MG63 (cell line): ENCODE measurements at regions not wholly inside any gene's neighbourhood (a gene's known extent, or its start where the extent isn't known, plus 50 kb on each side); places are given as distances from the start of the nearest gene placed in this dataset.

Source experiments
- DNase-seq: peaks from one replicate; pipeline ENCODE4 v3.0.0-alpha.2; 2020
- H3K27me3 ChIP-seq: fragments of 250-450 bp; sonication (Bioruptor Pico); 2 replicates; pipeline ENCODE4 v1.5.1; 2020; ENCODE audit warnings: mild to moderate bottlenecking, moderate library complexity
- H3K36me3 ChIP-seq: fragments of 250-450 bp; sonication (Bioruptor Pico); 2 replicates; pipeline ENCODE4 v1.5.1; 2020; ENCODE audit warnings: mild to moderate bottlenecking, moderate library complexity
- H3K4me3 ChIP-seq: fragments of 250-450 bp; sonication (Bioruptor Pico); 2 replicates; pipeline ENCODE4 v1.5.1; 2020; ENCODE audit warnings: mild to moderate bottlenecking, moderate library complexity
- H3K9me3 ChIP-seq: fragments of 250-450 bp; sonication (Bioruptor Pico); 2 replicates; pipeline ENCODE4 v1.5.1; 2020; ENCODE audit warnings: mild to moderate bottlenecking, moderate library complexity

DNA sequence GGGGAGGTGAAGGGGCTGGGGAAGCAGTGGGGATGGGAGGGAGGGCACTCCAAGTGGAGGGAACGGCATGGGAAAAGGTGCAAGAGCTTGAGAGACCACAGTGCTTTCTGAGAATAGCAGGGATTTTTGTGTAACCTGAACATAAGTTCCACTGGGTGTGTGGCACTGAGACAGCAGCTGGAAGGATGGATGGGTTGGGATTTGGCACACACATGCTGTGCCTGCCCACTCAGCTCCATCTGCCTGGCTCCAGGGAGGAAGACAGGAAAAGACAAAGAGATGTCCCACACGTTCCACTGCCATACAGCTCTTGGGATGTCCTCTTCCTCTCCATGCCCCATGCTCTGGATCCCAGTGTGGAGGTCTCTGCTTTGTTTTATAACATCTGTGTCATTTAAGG, 114.1 kb upstream of the TEX51 start:
- DNase-seq = no peak
- no peaks in the 10 kb centered on the region for H3K36me3 ChIP-seq
- no peaks in the 10 kb centered on the region for H3K9me3 ChIP-seq
- H3K4me3 ChIP-seq = no peak overlapping the region
- no peaks in the 10 kb centered on the region for H3K27me3 ChIP-seq

DNA sequence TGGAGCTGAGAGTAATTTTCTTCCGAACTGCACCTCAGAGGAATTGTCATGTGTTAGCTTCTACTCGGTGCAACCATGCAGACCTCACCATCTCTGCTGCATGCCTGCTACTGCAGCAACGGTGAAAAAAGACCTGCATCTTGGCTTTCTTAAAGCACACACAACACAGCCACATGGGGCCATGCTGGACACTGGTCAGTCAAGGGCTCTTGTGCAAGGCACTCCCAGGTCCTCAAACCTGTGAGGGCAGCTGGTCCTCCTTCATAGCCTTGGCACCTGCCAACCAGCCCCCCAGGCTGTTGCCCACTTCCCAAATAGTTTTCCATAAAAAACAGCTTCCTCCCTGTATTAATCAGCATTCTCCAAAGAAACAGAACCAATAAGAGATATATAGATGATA, 113.5 kb upstream of the TEX51 start:
- Histone ChIP-seq H3K27me3 (no peaks in the 10 kb centered on the region), H3K9me3 (no peaks in the 10 kb centered on the region), H3K36me3 (no peaks in the 10 kb centered on the region), H3K4me3 (no peak overlapping the region)
- DNase-seq = no peak

DNA sequence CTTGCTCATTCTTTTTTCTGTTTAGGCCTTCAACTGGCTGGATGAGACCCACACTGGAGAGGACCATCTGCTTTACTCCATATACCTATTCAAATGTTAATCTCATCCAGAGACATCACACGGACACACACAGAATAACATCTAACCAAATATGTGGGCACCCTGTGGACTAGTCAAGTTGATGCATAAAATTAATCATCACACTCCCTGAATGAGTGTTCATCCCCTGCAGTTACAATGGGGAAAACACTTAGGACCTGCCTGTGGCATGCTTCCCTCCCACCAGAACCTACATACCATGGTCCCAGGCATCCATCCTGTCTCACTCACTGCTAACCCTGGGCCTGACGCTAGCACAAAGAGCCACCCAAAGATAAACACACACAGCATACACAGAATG, 112.8 kb upstream of the TEX51 start:
- no peak for DNase-seq
- H3K36me3 ChIP-seq = no peaks in the 10 kb centered on the region
- H3K9me3 ChIP-seq = no peaks in the 10 kb centered on the region
- H3K4me3 ChIP-seq = no peak overlapping the region
- H3K27me3 ChIP-seq = no peaks in the 10 kb centered on the region

DNA sequence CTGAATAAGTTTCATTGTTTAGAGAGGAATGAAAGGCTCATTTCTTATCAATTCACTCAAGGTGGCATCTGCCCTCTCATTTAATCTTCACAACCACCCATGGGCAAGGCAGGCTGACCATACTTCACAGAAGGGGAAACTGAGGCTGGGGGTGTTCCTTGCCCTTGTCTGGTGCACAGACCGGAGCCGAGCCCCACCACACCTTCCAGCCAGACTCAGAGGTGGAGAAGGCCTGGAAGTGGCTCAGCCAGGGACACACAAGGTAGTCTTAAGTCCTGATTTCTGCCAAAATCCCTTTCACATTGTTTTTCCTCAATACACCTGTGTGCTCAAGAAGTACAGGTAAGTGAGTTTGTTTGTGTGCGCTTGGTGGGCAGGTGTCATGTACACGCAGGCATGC, 111.9 kb upstream of the TEX51 start:
- no peak for DNase-seq
- Histone ChIP-seq H3K9me3 (no peaks in the 10 kb centered on the region), H3K4me3 (no peak overlapping the region), H3K36me3 (no peaks in the 10 kb centered on the region), H3K27me3 (no peaks in the 10 kb centered on the region)

DNA sequence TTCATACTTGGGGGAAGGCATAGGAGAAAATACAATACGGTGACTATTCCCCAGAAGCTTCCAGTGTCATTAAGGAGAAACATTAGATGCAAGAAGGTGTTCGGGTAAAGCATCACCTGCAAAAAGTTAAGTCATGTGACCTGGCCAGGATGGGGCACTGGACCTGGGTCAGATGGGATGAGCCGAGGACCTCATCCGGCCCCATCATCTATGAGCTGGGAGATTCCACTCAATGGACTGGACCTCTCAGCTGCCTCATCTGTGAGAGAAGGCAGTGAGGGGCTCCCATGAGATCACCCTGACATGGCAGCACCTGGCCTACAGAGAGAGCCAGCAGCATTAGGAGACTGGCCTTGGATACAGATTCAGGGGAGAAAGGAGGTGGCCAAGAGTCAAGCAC, 111.4 kb upstream of the TEX51 start:
- Histone ChIP-seq H3K36me3 (no peaks in the 10 kb centered on the region), H3K4me3 (no peak overlapping the region), H3K9me3 (no peaks in the 10 kb centered on the region), H3K27me3 (no peaks in the 10 kb centered on the region)
- DNase-seq = no peak

DNA sequence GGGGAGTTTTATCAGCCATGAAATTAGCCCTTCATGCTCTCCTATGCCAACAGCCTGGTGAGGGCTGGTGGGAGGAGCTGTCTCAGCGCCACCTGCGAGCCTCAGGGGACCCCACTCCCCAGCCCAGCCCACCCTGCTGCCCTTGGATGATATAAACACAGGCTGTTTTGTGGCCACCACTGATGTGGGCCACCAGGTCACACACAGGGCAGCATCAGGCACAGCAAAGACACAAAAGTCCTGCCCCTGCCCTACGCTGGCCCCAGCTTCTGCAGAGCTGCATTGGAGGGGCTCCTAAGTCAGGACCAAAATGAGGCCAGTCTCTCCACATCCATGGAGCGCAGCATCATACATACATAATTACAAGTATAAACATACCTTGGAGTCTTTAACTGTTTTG, 110.6 kb upstream of the TEX51 start:
- no peaks in the 10 kb centered on the region for H3K36me3 ChIP-seq
- H3K4me3 ChIP-seq = no peak overlapping the region
- no peak for DNase-seq
- H3K9me3 ChIP-seq = no peaks in the 10 kb centered on the region
- no peaks in the 10 kb centered on the region; the same call in 1 of the 2 replicates for H3K27me3 ChIP-seq

DNA sequence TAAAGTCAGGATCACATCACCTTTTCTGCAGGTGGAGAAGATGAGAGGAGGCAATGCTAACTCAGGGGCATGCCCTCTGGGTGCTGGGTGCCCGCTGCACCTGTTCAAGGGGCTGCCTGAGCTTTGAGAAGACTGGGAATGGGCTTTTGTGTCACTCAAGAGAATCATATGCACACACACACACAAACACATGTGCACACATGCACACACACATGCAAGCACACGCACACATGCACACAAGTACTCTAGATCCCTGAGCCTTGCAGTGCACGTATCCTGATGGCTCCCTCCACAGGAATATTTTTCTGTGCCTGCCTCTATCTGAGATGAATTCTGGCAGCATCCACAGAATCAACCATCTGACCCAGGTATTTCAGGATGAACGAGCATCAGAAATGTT, 110.0 kb upstream of the TEX51 start:
- DNase-seq = no peak
- Histone ChIP-seq H3K27me3 (peaks cover 2% of the 10 kb centered on the region; the same call in 1 of the 2 replicates), H3K4me3 (no peak overlapping the region), H3K36me3 (no peaks in the 10 kb centered on the region), H3K9me3 (no peaks in the 10 kb centered on the region)

DNA sequence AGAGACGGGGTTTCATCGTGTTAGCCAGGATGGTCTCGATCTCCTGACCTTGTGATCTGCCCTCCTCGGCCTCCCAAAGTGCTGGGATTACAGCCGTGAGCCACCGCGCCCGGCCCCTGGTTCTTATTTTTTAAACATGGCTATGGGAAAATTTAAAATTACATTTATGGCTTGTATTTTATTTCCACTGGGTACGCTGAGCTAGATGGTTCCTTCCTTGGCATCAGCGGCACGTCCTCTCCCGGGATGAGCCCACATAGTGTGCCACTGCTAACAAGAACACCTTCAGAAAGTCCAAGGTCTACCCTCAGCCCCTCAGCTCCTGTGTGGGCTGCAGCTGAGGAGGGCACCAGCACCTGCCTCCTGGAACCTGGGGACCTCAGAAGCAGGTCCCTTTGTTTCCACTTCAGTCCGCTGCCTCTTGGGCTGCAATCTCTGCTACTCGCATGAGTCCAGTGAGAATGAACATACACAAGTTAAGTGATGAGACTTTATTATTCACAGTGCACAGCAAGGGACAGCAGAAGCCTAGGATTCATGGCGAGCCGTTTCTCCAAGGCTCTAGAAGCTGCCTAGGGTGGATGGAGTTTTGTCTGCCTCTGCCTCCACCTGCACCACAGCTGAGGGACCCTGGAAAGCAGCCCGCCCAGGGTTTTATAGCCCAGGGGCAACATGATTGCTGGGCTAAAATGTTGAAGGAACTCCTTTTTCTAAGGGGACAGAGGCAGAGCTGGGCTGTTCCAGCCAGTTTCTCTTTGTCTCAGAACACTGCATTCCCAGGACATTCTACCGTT, 107.5 kb upstream of the TEX51 start:
- no peaks in the 10 kb centered on the region for H3K9me3 ChIP-seq
- peaks cover 12% of the 10 kb centered on the region for H3K27me3 ChIP-seq
- no peak overlapping the region for H3K4me3 ChIP-seq
- H3K36me3 ChIP-seq = no peaks in the 10 kb centered on the region
- no peak for DNase-seq

DNA sequence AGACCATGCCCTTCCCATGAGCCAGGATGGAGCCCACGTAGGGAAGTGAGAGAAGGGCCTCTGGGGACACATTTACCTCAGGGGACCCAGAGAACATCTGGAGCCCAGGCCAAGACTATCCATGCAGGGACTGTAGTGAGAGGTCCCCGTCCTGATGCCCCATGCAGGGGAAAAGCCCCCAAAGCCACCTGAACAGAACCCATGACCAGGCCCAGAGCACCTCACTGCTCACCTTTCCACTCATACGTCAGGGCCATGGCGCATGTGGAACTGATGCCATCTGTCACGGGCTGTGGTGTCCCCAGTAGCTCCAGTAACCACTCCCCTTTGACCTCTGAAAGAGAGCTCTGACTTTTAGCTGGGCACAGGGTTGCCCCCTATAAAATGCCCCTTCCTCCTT, 106.5 kb upstream of the TEX51 start:
- Histone ChIP-seq H3K4me3 (no peak overlapping the region), H3K36me3 (no peaks in the 10 kb centered on the region), H3K9me3 (no peaks in the 10 kb centered on the region), H3K27me3 (peaks cover 12% of the 10 kb centered on the region)
- DNase-seq = no peak

DNA sequence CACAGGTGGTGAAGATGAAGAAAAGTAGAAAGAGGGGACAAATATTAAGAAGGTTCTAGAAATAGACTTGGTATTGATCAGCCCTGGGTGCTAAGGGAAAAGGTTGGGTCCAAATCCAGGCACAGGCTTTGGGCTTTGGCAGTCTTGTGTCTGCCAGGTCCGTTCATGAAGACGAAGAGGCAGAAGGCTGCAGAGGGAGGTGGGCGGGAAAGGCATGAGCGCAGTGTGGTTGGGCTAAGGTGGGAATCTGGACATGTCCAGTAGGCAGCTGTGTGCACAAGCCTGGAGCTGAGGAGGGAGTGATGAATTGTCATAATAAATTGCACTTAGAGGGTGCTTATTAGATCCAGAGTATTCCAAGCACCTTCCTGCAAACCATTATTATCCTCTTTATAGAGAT, 105.7 kb upstream of the TEX51 start:
- Histone ChIP-seq H3K27me3 (peaks cover 12% of the 10 kb centered on the region), H3K36me3 (no peaks in the 10 kb centered on the region), H3K9me3 (no peaks in the 10 kb centered on the region), H3K4me3 (no peak overlapping the region)
- no peak for DNase-seq

DNA sequence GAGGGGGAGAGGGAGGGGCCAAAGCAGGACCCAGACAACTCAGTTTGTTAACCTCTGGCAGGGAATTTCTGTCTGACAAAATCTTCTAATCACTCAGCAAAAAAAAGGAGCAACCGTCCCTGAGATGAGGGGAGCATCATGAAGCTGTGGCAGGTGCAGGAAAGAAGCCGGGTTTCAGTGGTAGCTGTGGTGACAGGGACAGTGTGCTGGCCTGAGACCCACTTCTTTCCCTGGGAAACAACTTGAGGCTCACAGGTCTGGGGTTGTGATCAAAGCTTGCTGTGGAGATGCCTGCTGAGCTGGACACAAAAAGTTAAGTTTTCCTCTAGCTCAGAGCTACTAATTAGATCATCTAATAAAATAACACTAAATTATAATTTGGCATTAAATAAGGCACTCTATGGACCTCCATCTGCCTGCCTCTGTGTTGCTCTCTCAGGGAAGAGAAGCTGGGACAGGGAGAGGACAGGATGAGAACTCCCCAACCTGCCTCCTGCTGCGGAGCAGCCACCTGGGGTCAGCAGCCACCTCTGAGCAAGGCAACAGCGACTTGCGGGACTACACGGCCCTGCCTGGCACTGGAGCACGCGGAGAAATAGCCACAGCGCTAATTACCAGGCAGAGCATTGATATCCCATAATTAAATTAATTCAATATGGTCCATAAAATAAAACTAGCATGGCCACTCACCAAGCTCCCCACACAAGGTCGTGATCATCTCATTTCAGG, 104.6 kb upstream of the TEX51 start:
- DNase-seq = no peak
- peaks cover 12% of the 10 kb centered on the region for H3K27me3 ChIP-seq
- no peaks in the 10 kb centered on the region for H3K9me3 ChIP-seq
- no peaks in the 10 kb centered on the region for H3K36me3 ChIP-seq
- H3K4me3 ChIP-seq = no peak overlapping the region

DNA sequence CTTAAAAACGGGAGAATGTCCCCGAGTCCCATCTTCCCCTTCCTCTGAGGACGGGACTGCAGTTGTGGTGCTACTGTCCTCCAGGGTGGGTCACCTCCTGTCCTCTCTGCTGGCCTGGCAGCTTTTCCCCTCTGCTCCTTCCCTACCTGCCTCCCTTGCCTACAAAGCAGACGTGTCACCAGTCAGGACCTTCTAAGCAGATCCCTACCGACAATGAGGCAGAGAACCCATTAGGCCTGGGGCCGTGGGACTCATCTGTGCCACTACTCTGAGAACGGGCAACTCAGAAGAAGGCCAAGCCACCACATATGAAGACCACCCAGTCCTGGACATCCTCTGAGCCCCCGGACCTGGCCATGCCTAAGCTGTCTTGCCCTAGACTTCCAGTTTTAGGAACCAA, 103.0 kb upstream of the TEX51 start:
- Histone ChIP-seq H3K4me3 (no peak overlapping the region), H3K36me3 (no peaks in the 10 kb centered on the region), H3K9me3 (no peaks in the 10 kb centered on the region), H3K27me3 (peaks cover 12% of the 10 kb centered on the region)
- DNase-seq = no peak

DNA sequence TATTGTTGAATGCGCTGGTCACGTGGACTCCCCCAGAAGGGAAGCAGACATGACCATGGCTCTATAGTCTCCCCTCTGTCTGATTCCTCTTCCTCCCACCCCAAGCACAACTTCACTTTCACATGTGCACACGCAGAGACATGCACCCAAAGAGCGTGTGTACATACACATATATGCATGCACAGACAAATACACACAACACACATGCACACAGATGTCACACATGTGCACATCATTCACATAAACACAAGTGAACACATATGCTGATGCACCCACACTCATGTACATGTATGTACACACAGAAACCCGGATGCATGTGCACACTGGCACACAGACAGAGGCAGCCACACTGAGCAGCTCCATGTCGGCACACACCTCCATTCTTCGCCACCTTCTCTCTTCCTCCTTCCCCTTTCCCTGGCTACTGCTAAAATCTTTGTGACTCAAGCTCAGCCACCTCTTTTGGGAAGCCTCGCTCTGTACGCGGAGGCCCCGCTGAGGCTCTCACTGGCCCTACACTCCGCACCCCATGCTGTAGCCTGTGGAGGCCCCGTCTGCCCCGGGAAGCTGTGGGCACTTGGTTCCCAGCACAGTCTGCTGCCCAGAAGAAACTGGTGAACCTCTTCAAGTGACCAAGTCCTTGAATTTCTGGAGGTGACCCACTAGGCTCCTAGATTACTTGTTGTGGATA, 101.6 kb upstream of the TEX51 start:
- DNase-seq = no peak
- H3K9me3 ChIP-seq = no peaks in the 10 kb centered on the region

DNA sequence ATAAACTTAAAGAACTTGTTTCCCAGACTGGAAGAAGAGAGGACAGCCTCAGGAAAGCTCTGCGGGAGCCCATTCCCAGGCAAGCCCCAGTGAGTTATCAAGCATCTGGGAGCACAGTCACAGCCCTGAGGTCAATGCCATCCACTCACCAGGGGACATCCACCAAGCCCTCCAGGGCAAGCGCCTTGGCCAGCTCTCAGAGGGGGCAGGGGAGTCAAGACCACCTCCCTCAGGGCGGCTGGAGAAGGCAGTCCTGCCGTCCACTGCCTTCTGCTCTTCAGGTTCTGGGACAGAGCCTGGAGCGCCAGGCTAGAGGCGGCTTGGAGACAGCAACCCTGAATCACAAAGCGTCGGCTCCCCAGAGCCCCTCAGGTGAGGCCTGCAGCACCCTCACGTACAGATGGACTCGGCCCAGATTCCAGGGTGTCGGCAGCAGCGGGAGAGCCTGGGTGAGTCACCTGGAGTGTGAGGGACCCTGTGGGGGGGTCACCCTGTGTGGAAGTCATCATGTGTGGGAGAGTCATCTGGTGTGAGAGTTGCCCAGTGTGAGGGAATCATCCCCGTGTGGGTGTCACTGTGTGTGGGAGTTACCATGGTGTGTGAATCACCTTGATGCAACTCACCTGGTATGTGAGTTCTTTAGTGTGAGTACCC, 100.9 kb upstream of the TEX51 start:
- Histone ChIP-seq H3K9me3 (no peaks in the 10 kb centered on the region), H3K36me3 (no peaks in the 10 kb centered on the region), H3K4me3 (no peak overlapping the region), H3K27me3 (peaks cover 12% of the 10 kb centered on the region)
- DNase-seq = no peak

More for the DNA sequence above, 101.6 kb upstream of the TEX51 start:
- H3K4me3 ChIP-seq = no peak overlapping the region
- no peaks in the 10 kb centered on the region for H3K36me3 ChIP-seq
- peaks cover 12% of the 10 kb centered on the region for H3K27me3 ChIP-seq

DNA sequence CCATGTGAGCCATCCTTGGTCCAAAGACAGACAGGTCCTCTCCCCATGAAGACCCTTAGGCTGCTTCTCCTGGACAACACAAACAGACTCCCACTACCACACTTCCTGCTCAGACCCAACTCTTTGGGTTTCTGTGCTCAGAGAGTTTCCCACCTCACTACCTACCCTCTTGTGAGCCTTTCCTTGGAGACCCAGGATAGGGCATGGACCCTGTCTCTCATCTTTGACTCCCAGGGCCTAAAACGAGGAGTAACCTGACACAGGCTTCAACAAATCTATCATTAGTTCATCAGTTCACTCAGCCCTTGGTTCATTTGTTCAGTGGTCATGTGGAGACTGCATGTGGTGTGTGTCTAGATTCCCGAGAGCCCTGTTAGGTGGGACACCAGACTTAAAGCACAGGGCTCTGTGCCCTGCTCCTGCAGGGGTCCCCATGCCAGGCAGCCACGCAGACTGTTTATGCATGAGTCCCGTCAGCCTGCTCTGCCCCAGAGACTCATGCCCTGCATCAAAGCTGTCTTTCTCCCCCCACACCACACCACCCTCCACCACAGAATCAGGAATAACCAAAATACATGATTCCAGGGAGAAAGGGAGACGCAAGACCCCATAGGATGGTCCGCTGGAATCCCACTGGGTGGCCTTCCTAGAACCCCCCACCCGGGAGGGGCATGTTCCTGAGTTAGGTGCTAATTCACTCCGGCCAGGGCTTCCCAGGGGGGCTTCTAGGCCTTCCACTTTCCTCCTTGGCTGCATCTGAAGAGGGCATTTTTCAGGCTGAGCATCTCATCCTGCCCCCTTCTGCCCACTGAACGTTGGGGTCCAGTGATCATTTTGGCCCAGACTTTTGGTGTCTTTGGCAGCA, 100.2 kb upstream of the TEX51 start:
- H3K9me3 ChIP-seq = no peaks in the 10 kb centered on the region
- no peak for DNase-seq
- peaks cover 11% of the 10 kb centered on the region for H3K27me3 ChIP-seq
- H3K4me3 ChIP-seq = no peak overlapping the region
- no peaks in the 10 kb centered on the region for H3K36me3 ChIP-seq

DNA sequence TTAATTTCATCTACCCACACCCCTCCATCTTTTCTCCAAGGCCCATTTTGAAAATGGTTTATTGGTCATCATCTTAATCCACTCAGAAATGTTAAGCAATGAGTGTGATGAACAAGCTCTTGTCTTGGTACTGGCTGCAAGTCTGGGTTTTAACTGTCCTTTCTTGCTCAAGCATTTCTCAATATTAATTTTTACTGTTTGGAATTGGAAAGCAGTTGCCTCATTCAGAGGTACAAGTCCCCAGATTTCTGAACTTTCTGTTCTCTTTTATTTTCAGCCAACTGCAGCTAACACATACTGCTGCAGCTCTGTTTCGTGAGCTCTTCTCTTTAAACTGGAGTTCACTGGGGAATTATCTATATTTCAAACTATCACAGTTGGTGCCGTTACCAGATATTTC, 99.4 kb upstream of the TEX51 start:
- Histone ChIP-seq H3K27me3 (peaks cover 5% of the 10 kb centered on the region), H3K4me3 (no peak overlapping the region), H3K9me3 (no peaks in the 10 kb centered on the region), H3K36me3 (no peaks in the 10 kb centered on the region)
- DNase-seq = no peak
